Gastroesophageal sphincter (tissue), 3 donors: ENCODE measurements at regions not wholly inside any gene's neighbourhood (a gene's known extent, or its start where the extent isn't known, plus 50 kb on each side); places are given as distances from the start of the nearest gene placed in this dataset.

Experiments used
- CTCF ChIP-seq, 4 experiments: fragments of 200-600 bp in 2 of 4; fragments of 450-650 bp in 2 of 4; sonication (generic) in 1 of 4; IDR thresholded peaks; one replicate each; pipeline ENCODE4 v1.5.1; 2017 to 2019; ENCODE audit warnings: antibody characterized with exemption in 4 of 4, mild to moderate bottlenecking in 2 of 4, moderate library complexity in 2 of 4
- POLR2AphosphoS5 ChIP-seq: sonication (generic); formaldehyde crosslinking; IDR thresholded peaks from one replicate; pipeline ENCODE4 v1.6.1; 2017; ENCODE audit warnings: antibody characterized with exemption

- TF ChIP-seq CTCF (IDR thresholded peaks at IDR 0.05), result no peak
- no peak for TF ChIP-seq POLR2AphosphoS5
These were observed 113.0 kb upstream of the NR5A2 start for GRCh38 chr1:199914546-199914945.
